A549 (cell line): ENCODE measurements at regions not wholly inside any gene's neighbourhood (a gene's known extent, or its start where the extent isn't known, plus 50 kb on each side); places are given as distances from the start of the nearest gene placed in this dataset.
A peak's percentile ranks its signal among the peaks of the same experiment; 100 is the strongest.
"Not testable (repeated sequence)": the region's sequence is repeated elsewhere in the genome, so short reads cannot be mapped to it uniquely, and the experiment has no call there.

ENCODE experiments used
- ATAC-seq, 2 experiments: fragments of 200-7000 bp in 1 of 2; fragments of >200 bp in 1 of 2; cut with Nextera tagmentation in 1 of 2; cut with Tn5 transposase in 1 of 2; 3 replicates each; pipeline versions ENCODE4 v1.8.0 to v1.9.1; 2018 to 2020; ENCODE audit warnings: mild to moderate bottlenecking in 1 of 2, moderate library complexity in 1 of 2
- CTCF ChIA-PET: fragments of 300-600 bp; sonication (Branson Sonifier 250); formaldehyde crosslinking; extraction: SDS; loops from one replicate; lab custom pipeline; 2021; ENCODE audit warnings: antibody characterized with exemption, inconsistent platforms; lab: Yijun Ruan, JAX
- POLR2A ChIA-PET: fragments of 350-600 bp; formaldehyde crosslinking; extraction: SDS; loops from one replicate; lab custom pipeline; 2021; ENCODE audit warnings: antibody characterized with exemption, inconsistent platforms; lab: Yijun Ruan, JAX
- DNase-seq, 2 experiments: peaks; one replicate each; pipeline versions ENCODE4 v3.0.0 to v3.0.0-alpha.2; 2011 to 2016; ENCODE audit warnings: low read depth in 1 of 2, low spot score in 1 of 2
- FAIRE-seq: peaks from 2 replicates; lab custom pipeline; 2011; peaks lifted over from hg19 to GRCh38; lab: Jason Lieb, UNC
- H3K27ac ChIP-seq, 2 experiments: fragments of >200 bp; sonication (Bioruptor Twin); formaldehyde crosslinking; 3 replicates each; pipeline ENCODE4 v1.5.1; 2016 to 2017
- H3K4me1 ChIP-seq: fragments of >200 bp; sonication (Bioruptor Twin); formaldehyde crosslinking; 3 replicates; pipeline ENCODE4 v1.6.1; 2016
- H3K4me2 ChIP-seq: fragments of >200 bp; sonication (Bioruptor Twin); formaldehyde crosslinking; 3 replicates; pipeline ENCODE4 v1.6.1; 2016
- H3K4me3 ChIP-seq: fragments of >200 bp; sonication (Bioruptor Twin); formaldehyde crosslinking; 3 replicates; pipeline ENCODE4 v1.5.1; 2016
- H3K9me3 ChIP-seq: fragments of >200 bp; sonication (Bioruptor Twin); formaldehyde crosslinking; 3 replicates; pipeline ENCODE4 v1.6.1; 2016
- CBX2 ChIP-seq: fragments of 200-600 bp; sonication (generic); IDR thresholded peaks from 2 replicates; pipeline ENCODE4 v1.6.1; 2016; ENCODE audit warnings: low read depth, mild to moderate bottlenecking, borderline replicate concordance
- CHD2 ChIP-seq: fragments of 150-350 bp; IDR thresholded peaks from 2 replicates; pipeline ENCODE4 v1.6.1; 2014; ENCODE audit warnings: low read length; ENCODE audit not compliant: partially characterized antibody
- CHD4 ChIP-seq: fragments of 200-600 bp; sonication (generic); IDR thresholded peaks from 2 replicates; pipeline ENCODE4 v1.6.1; 2016; ENCODE audit warnings: antibody characterized with exemption, mild to moderate bottlenecking, borderline replicate concordance
- E2F6 ChIP-seq: IDR thresholded peaks from 2 replicates; pipeline ENCODE4 v1.6.1; 2012; ENCODE audit warnings: low read depth, borderline replicate concordance
- EP300 ChIP-seq, 2 experiments: fragments of >200 bp; sonication (Bioruptor Twin); formaldehyde crosslinking; IDR thresholded peaks; 2 replicates in 1 of 2; 3 replicates in 1 of 2; pipeline ENCODE4 v1.6.1; 2016 to 2017
- ESRRA ChIP-seq: fragments of 150-350 bp; IDR thresholded peaks from 2 replicates; pipeline ENCODE4 v1.6.1; 2014; ENCODE audit warnings: mild to moderate bottlenecking, low read length, borderline replicate concordance
- FOXS1 ChIP-seq: fragments of 250-450 bp; sonication (Bioruptor Pico); IDR thresholded peaks from 2 replicates; pipeline ENCODE4 v1.5.0; 2020; ENCODE audit warnings: mild to moderate bottlenecking, moderate library complexity
- GATA3 ChIP-seq: IDR thresholded peaks from 2 replicates; pipeline ENCODE4 v1.6.1; 2012; ENCODE audit warnings: borderline replicate concordance
- HDAC2 ChIP-seq: fragments of 200-600 bp; sonication (generic); IDR thresholded peaks from 2 replicates; pipeline ENCODE4 v1.6.1; 2016
- KDM1A ChIP-seq: fragments of 200-600 bp; sonication (generic); IDR thresholded peaks from 2 replicates; pipeline ENCODE4 v1.6.1; 2016; ENCODE audit warnings: low read depth, mild to moderate bottlenecking
- KDM5A ChIP-seq: fragments of 200-600 bp; sonication (generic); IDR thresholded peaks from 2 replicates; pipeline ENCODE4 v1.6.1; 2016; ENCODE audit warnings: antibody characterized with exemption, mild to moderate bottlenecking
- MAX ChIP-seq: IDR thresholded peaks from 2 replicates; pipeline ENCODE4 v1.6.1; 2012
- MYC ChIP-seq: IDR thresholded peaks from 2 replicates; pipeline ENCODE4 v1.6.1; 2012; ENCODE audit warnings: mild to moderate bottlenecking, inconsistent platforms, low read length, improper control_type of control experiment, borderline replicate concordance
- NFE2L2 ChIP-seq: fragments of 150-350 bp; conservative IDR thresholded peaks from 2 replicates; pipeline ENCODE4 v1.6.1; 2014; ENCODE audit warnings: low read length
- PHF8 ChIP-seq: fragments of 200-600 bp; sonication (generic); IDR thresholded peaks from 2 replicates; pipeline ENCODE4 v1.6.1; 2016; ENCODE audit warnings: low read depth, mild to moderate bottlenecking, antibody characterized with exemption, moderate library complexity, borderline replicate concordance
- RARB ChIP-seq: fragments of 250-450 bp; sonication (Bioruptor Pico); IDR thresholded peaks from 2 replicates; pipeline ENCODE4 v1.8.0; 2021; ENCODE audit warnings: mild to moderate bottlenecking, moderate library complexity
- RCOR1 ChIP-seq: fragments of 150-350 bp; IDR thresholded peaks from 2 replicates; pipeline ENCODE4 v1.6.1; 2014; ENCODE audit warnings: antibody characterized with exemption, low read length, low read depth
- RNF2 ChIP-seq: fragments of 200-600 bp; sonication (generic); IDR thresholded peaks from 2 replicates; pipeline ENCODE4 v1.6.1; 2016; ENCODE audit warnings: low read depth, mild to moderate bottlenecking, antibody characterized with exemption, moderate library complexity, borderline replicate concordance
- TFCP2L1 ChIP-seq: fragments of 250-450 bp; sonication (Bioruptor Pico); IDR thresholded peaks from 2 replicates; pipeline ENCODE4 v1.5.0; 2021; ENCODE audit warnings: mild to moderate bottlenecking
- ZC3H11A ChIP-seq: fragments of 450-650 bp; IDR thresholded peaks from 2 replicates; pipeline ENCODE4 v1.6.1; 2014; ENCODE audit warnings: antibody characterized with exemption, mild to moderate bottlenecking
- ZFP36 ChIP-seq: fragments of 450-650 bp; IDR thresholded peaks from 2 replicates; pipeline ENCODE4 v1.6.1; 2014; ENCODE audit warnings: borderline replicate concordance; ENCODE audit not compliant: partially characterized antibody
- ZSCAN20 ChIP-seq: fragments of 250-450 bp; sonication (Bioruptor Pico); IDR thresholded peaks from 2 replicates; pipeline ENCODE4 v1.8.0; 2022; ENCODE audit warnings: mild to moderate bottlenecking, moderate library complexity
- WGBS: methylation state at CpG from one replicate; pipeline ENCODE4 v1.1.6; 2017; ENCODE audit errors: missing lambda C conversion rate; 5-methylcytosine and 5-hydroxymethylcytosine counted together
- TF ChIP-seq, protein P1 (sequence below): fragments of >200 bp; sonication (Bioruptor Twin); formaldehyde crosslinking; IDR thresholded peaks from 3 replicates; pipeline ENCODE4 v1.5.1; 2016
- TF ChIP-seq, protein P2 (sequence below): fragments of 200-600 bp; sonication (generic); IDR thresholded peaks from 2 replicates; pipeline ENCODE4 v1.6.1; 2016; ENCODE audit warnings: antibody characterized with exemption, mild to moderate bottlenecking, moderate library complexity
- TF ChIP-seq, protein P3 (sequence below): fragments of 450-650 bp; IDR thresholded peaks from 2 replicates; pipeline ENCODE4 v1.6.1; 2014; ENCODE audit warnings: antibody characterized with exemption
- TF ChIP-seq, protein P4 (sequence below): fragments of 250-450 bp; sonication (Bioruptor Pico); IDR thresholded peaks from 2 replicates; pipeline ENCODE4 v1.5.0; 2021; ENCODE audit warnings: mild to moderate bottlenecking, moderate library complexity, borderline replicate concordance

GRCh38 chr2:234352270-234352669 is 144.6 kb downstream of the ARL4C start:
- Histone ChIP-seq H3K9me3 (peaks cover 8% of the 10 kb centered on the region; the same call in 1 of the 3 replicates), H3K4me1 (peaks cover 10% of the 10 kb centered on the region), H3K4me2 (no peak overlapping the region), H3K4me3 (no peak overlapping the region), H3K27ac (no peak overlapping the region)
- POLR2A ChIA-PET, result no interaction called here
- ATAC-seq, result no peak
- WGBS, result 92% methylated on average over 7 of the region's 7 CpGs
- FAIRE-seq, result no peak
- CTCF ChIA-PET, result no interaction called here
- DNase-seq, result no peak
- TF ChIP-seq HDAC2 (no peak), MAX (no peak), CHD4 (no peak), ZFP36 (no peak), ZC3H11A (no peak), KDM5A (no peak), TFCP2L1 (CRISPR knock-in tag) (no peak), E2F6 (no peak), NFE2L2 (no peak), GATA3 (no peak), ESRRA (no peak), EP300 (IDR thresholded peaks at IDR 0.05) (no peak), MYC (no peak), RNF2 (no peak)
- TF ChIP-seq, protein P1, sequence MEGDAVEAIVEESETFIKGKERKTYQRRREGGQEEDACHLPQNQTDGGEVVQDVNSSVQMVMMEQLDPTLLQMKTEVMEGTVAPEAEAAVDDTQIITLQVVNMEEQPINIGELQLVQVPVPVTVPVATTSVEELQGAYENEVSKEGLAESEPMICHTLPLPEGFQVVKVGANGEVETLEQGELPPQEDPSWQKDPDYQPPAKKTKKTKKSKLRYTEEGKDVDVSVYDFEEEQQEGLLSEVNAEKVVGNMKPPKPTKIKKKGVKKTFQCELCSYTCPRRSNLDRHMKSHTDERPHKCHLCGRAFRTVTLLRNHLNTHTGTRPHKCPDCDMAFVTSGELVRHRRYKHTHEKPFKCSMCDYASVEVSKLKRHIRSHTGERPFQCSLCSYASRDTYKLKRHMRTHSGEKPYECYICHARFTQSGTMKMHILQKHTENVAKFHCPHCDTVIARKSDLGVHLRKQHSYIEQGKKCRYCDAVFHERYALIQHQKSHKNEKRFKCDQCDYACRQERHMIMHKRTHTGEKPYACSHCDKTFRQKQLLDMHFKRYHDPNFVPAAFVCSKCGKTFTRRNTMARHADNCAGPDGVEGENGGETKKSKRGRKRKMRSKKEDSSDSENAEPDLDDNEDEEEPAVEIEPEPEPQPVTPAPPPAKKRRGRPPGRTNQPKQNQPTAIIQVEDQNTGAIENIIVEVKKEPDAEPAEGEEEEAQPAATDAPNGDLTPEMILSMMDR, result no peak
- TF ChIP-seq, protein P2, sequence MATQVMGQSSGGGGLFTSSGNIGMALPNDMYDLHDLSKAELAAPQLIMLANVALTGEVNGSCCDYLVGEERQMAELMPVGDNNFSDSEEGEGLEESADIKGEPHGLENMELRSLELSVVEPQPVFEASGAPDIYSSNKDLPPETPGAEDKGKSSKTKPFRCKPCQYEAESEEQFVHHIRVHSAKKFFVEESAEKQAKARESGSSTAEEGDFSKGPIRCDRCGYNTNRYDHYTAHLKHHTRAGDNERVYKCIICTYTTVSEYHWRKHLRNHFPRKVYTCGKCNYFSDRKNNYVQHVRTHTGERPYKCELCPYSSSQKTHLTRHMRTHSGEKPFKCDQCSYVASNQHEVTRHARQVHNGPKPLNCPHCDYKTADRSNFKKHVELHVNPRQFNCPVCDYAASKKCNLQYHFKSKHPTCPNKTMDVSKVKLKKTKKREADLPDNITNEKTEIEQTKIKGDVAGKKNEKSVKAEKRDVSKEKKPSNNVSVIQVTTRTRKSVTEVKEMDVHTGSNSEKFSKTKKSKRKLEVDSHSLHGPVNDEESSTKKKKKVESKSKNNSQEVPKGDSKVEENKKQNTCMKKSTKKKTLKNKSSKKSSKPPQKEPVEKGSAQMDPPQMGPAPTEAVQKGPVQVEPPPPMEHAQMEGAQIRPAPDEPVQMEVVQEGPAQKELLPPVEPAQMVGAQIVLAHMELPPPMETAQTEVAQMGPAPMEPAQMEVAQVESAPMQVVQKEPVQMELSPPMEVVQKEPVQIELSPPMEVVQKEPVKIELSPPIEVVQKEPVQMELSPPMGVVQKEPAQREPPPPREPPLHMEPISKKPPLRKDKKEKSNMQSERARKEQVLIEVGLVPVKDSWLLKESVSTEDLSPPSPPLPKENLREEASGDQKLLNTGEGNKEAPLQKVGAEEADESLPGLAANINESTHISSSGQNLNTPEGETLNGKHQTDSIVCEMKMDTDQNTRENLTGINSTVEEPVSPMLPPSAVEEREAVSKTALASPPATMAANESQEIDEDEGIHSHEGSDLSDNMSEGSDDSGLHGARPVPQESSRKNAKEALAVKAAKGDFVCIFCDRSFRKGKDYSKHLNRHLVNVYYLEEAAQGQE, result no peak

GRCh38 chr2:234351866-234352265 is 145.0 kb downstream of the ARL4C start:
- WGBS, result 93% methylated on average over 10 of the region's 10 CpGs
- H3K27ac ChIP-seq, FAIRE-seq, H3K4me1 ChIP-seq, H3K4me2 ChIP-seq, ATAC-seq, POLR2A ChIA-PET, H3K4me3 ChIP-seq, DNase-seq, H3K9me3 ChIP-seq: not testable (repeated sequence)
- CTCF ChIA-PET, result interaction anchor here (0.7 kb wide), 1 partner anchor 41 kb away, joined by 3 read pairs; no protein-coding TSS in a partner anchor

GRCh38 chr2:234348081-234348480 is 148.8 kb downstream of the ARL4C start:
- H3K9me3 ChIP-seq, result 0 out of 3 replicates have a peak, but pooled peaks cover 3% of the 10 kb centered on the region
- peak overlapping the region in 1 of 2 experiments; percentile 25; a peak in 1 of 6 replicates for H3K27ac ChIP-seq
- no peak for ATAC-seq
- DNase-seq, result no peak
- WGBS, result 85% methylated on average over 9 of the region's 9 CpGs
- no peak overlapping the region for H3K4me2 ChIP-seq
- ChIA-PET CTCF (interaction anchor here (2.3 kb wide), 1 partner anchor 212 kb away, joined by 10 read pairs; no protein-coding TSS in a partner anchor), POLR2A (no interaction called here)
- no peaks in the 10 kb centered on the region for H3K4me1 ChIP-seq
- FAIRE-seq, result no peak
- no peak overlapping the region for H3K4me3 ChIP-seq
- TF ChIP-seq HDAC2 (no peak), RCOR1 (no peak), ZSCAN20 (CRISPR knock-in tag) (no peak), FOXS1 (CRISPR knock-in tag) (no peak), CHD2 (no peak), GATA3 (no peak), MYC (no peak), CHD4 (no peak), KDM1A (no peak), PHF8 (no peak), RARB (CRISPR knock-in tag) (no peak), CBX2 (no peak)
- TF ChIP-seq, protein P3, sequence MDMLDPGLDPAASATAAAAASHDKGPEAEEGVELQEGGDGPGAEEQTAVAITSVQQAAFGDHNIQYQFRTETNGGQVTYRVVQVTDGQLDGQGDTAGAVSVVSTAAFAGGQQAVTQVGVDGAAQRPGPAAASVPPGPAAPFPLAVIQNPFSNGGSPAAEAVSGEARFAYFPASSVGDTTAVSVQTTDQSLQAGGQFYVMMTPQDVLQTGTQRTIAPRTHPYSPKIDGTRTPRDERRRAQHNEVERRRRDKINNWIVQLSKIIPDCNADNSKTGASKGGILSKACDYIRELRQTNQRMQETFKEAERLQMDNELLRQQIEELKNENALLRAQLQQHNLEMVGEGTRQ, result no peak
- TF ChIP-seq, protein P4, sequence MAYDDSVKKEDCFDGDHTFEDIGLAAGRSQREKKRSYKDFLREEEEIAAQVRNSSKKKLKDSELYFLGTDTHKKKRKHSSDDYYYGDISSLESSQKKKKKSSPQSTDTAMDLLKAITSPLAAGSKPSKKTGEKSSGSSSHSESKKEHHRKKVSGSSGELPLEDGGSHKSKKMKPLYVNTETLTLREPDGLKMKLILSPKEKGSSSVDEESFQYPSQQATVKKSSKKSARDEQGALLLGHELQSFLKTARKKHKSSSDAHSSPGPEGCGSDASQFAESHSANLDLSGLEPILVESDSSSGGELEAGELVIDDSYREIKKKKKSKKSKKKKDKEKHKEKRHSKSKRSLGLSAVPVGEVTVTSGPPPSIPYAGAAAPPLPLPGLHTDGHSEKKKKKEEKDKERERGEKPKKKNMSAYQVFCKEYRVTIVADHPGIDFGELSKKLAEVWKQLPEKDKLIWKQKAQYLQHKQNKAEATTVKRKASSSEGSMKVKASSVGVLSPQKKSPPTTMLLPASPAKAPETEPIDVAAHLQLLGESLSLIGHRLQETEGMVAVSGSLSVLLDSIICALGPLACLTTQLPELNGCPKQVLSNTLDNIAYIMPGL (CRISPR knock-in tag), result no peak
